ENCODE measurements at regions not wholly inside any gene's neighbourhood (a gene's known extent, or its start where the extent isn't known, plus 50 kb on each side); places are given as distances from the start of the nearest gene placed in this dataset.

GRCh38 chr7:69419934-69420333 is 178.3 kb upstream of the AUTS2 start:
- Histone ChIP-seq H3K27ac (ENCODE audit: low read length) (no peak overlapping the region), H3K4me3 (ENCODE audit: low read length) (no peak overlapping the region), H4K20me1 (ENCODE audit: insufficient read depth, low read length) (no peaks in the 10 kb centered on the region), H2AFZ (ENCODE audit: low read length) (no peak overlapping the region), H3K9me2 (replicated peaks; ENCODE audit: insufficient read depth, low read length) (no peaks in the 10 kb centered on the region), H3K4me1 (ENCODE audit: low read length) (no peaks in the 10 kb centered on the region), H3K27me3 (replicated peaks; ENCODE audit: insufficient read depth, low read length) (no peaks in the 10 kb centered on the region), H3F3A (ENCODE audit: insufficient read depth, low read length) (no peaks in the 10 kb centered on the region), H3K9me3 (replicated peaks; ENCODE audit: insufficient read depth, low read length) (no peaks in the 10 kb centered on the region), H3K36me3 (replicated peaks; ENCODE audit: insufficient read depth, low read length) (no peaks in the 10 kb centered on the region), H3K9ac (ENCODE audit: low read length) (no peak overlapping the region), H3K79me2 (ENCODE audit: low read length) (no peaks in the 10 kb centered on the region), H3K4me2 (ENCODE audit: low read depth, low read length) (no peak overlapping the region)
- no peak for DNase-seq
- no peak for TF ChIP-seq CTCF (IDR thresholded peaks at IDR 0.05; ENCODE audit: low read length)
- TF ChIP-seq EZH2 (optimal IDR thresholded peaks at IDR 0.05; ENCODE audit: low read depth, low read length): no peak
- TF ChIP-seq EZH2phosphoT487 (IDR thresholded peaks at IDR 0.05; ENCODE audit: low read length): no peak

GRCh38 chr7:69422574-69422985 is 175.7 kb upstream of the AUTS2 start:
- no peak for DNase-seq
- H3K4me3 ChIP-seq (ENCODE audit: low read length): no peak overlapping the region
- H3K9me2 ChIP-seq (replicated peaks; ENCODE audit: insufficient read depth, low read length): no peaks in the 10 kb centered on the region
- no peaks in the 10 kb centered on the region for H3K4me1 ChIP-seq (ENCODE audit: low read length)
- H3K27me3 ChIP-seq (replicated peaks; ENCODE audit: insufficient read depth, low read length): no peaks in the 10 kb centered on the region
- no peaks in the 10 kb centered on the region for H3K36me3 ChIP-seq (replicated peaks; ENCODE audit: insufficient read depth, low read length)
- H2AFZ ChIP-seq (ENCODE audit: low read length): no peak overlapping the region
- no peak overlapping the region for H3K9ac ChIP-seq (ENCODE audit: low read length)
- H3K4me2 ChIP-seq (ENCODE audit: low read depth, low read length): no peak overlapping the region
- H3K79me2 ChIP-seq (ENCODE audit: low read length): no peaks in the 10 kb centered on the region
- no peaks in the 10 kb centered on the region for H4K20me1 ChIP-seq (ENCODE audit: insufficient read depth, low read length)
- H3F3A ChIP-seq (ENCODE audit: insufficient read depth, low read length): no peaks in the 10 kb centered on the region
- no peaks in the 10 kb centered on the region for H3K9me3 ChIP-seq (replicated peaks; ENCODE audit: insufficient read depth, low read length)
- H3K27ac ChIP-seq (ENCODE audit: low read length): no peak overlapping the region
- TF ChIP-seq EZH2phosphoT487 (IDR thresholded peaks at IDR 0.05; ENCODE audit: low read length) (no peak), EZH2 (optimal IDR thresholded peaks at IDR 0.05; ENCODE audit: low read depth, low read length) (no peak), CTCF (IDR thresholded peaks at IDR 0.05; ENCODE audit: low read length) (no peak)

- Histone ChIP-seq H3K27me3 (replicated peaks; ENCODE audit: insufficient read depth, low read length) (no peaks in the 10 kb centered on the region), H3F3A (ENCODE audit: insufficient read depth, low read length) (no peaks in the 10 kb centered on the region), H2AFZ (ENCODE audit: low read length) (no peak overlapping the region), H3K27ac (ENCODE audit: low read length) (no peak overlapping the region), H3K4me3 (ENCODE audit: low read length) (no peak overlapping the region), H3K4me2 (ENCODE audit: low read depth, low read length) (no peak overlapping the region), H3K36me3 (replicated peaks; ENCODE audit: insufficient read depth, low read length) (no peaks in the 10 kb centered on the region), H4K20me1 (ENCODE audit: insufficient read depth, low read length) (no peaks in the 10 kb centered on the region), H3K79me2 (ENCODE audit: low read length) (no peaks in the 10 kb centered on the region), H3K4me1 (ENCODE audit: low read length) (no peaks in the 10 kb centered on the region), H3K9me2 (replicated peaks; ENCODE audit: insufficient read depth, low read length) (no peaks in the 10 kb centered on the region), H3K9ac (ENCODE audit: low read length) (no peak overlapping the region), H3K9me3 (replicated peaks; ENCODE audit: insufficient read depth, low read length) (no peaks in the 10 kb centered on the region)
- TF ChIP-seq EZH2phosphoT487 (IDR thresholded peaks at IDR 0.05; ENCODE audit: low read length) (no peak), EZH2 (optimal IDR thresholded peaks at IDR 0.05; ENCODE audit: low read depth, low read length) (no peak), CTCF (IDR thresholded peaks at IDR 0.05; ENCODE audit: low read length) (no peak)
- DNase-seq: no peak
Observed at GRCh38 chr7:69426705-69427104, 171.6 kb upstream of the AUTS2 start.
